ENCODE measurements at regions not wholly inside any gene's neighbourhood (a gene's known extent, or its start where the extent isn't known, plus 50 kb on each side); places are given as distances from the start of the nearest gene placed in this dataset.

GRCh38 chr10:42961796-42962109 lies 115.1 kb upstream of the RET start:
- H3K27me3 ChIP-seq: no peaks in the 10 kb centered on the region
- H3K36me3 ChIP-seq (replicated peaks in 1 of 2): no peaks in the 10 kb centered on the region
- TF ChIP-seq CTCF (IDR thresholded peaks at IDR 0.05): no peak
- no peak for TF ChIP-seq POLR2A (IDR thresholded peaks at IDR 0.05)
- H3K4me3 ChIP-seq: no peak overlapping the region
- WGBS, 4 donors: 72 to 83% (median 79%) methylated on average over 1 to 6 of the region's 6 CpGs
- no peak overlapping the region for H3K27ac ChIP-seq
- no peaks in the 10 kb centered on the region for H3K9me3 ChIP-seq (replicated peaks in 1 of 3)
- intact Hi-C loops (cut with DNase I): no loop called here
- H3K4me1 ChIP-seq (replicated peaks in 1 of 2): peaks cover 0 to 3% of the 10 kb centered on the region in 2 donors
- DNase-seq: peak in 1 of 7 donors; percentile 12

GRCh38 chr10:42962110-42962901 lies 114.6 kb upstream of the RET start:
- Histone ChIP-seq H3K27ac (no peak overlapping the region), H3K27me3 (no peaks in the 10 kb centered on the region), H3K36me3 (replicated peaks in 1 of 2) (no peaks in the 10 kb centered on the region), H3K9me3 (replicated peaks in 1 of 3) (no peaks in the 10 kb centered on the region), H3K4me3 (no peak overlapping the region), H3K4me1 (replicated peaks in 1 of 2) (peaks cover 0 to 3% of the 10 kb centered on the region in 2 donors)
- 0 to 45% (median 39%) methylated on average over 1 to 16 of the region's 16 CpGs for WGBS, 4 donors
- TF ChIP-seq CTCF (IDR thresholded peaks at IDR 0.05) (no peak), POLR2A (IDR thresholded peaks at IDR 0.05) (no peak)
- peak in 6 of 7 donors; percentile 17 to 54 (median 28) for DNase-seq
- intact Hi-C loops (cut with DNase I): no loop called here

GRCh38 chr10:42962902-42963231 lies 114.0 kb upstream of the RET start:
- 88 to 98% (median 96%) methylated on average over 5 of the region's 5 CpGs for WGBS, 4 donors
- DNase-seq: no peak
- peaks cover 0 to 3% of the 10 kb centered on the region in 2 donors for H3K4me1 ChIP-seq (replicated peaks in 1 of 2)
- H3K27ac ChIP-seq: no peak overlapping the region
- no peaks in the 10 kb centered on the region for H3K27me3 ChIP-seq
- no peaks in the 10 kb centered on the region for H3K36me3 ChIP-seq (replicated peaks in 1 of 2)
- TF ChIP-seq CTCF (IDR thresholded peaks at IDR 0.05) (no peak), POLR2A (IDR thresholded peaks at IDR 0.05) (no peak)
- intact Hi-C loops (cut with DNase I): no loop called here
- H3K9me3 ChIP-seq (replicated peaks in 1 of 3): no peaks in the 10 kb centered on the region
- no peak overlapping the region for H3K4me3 ChIP-seq

GRCh38 chr10:42963312-42963711 lies 113.6 kb upstream of the RET start:
- Histone ChIP-seq H3K36me3 (replicated peaks in 1 of 2) (no peaks in the 10 kb centered on the region), H3K27me3 (no peaks in the 10 kb centered on the region), H3K9me3 (replicated peaks in 1 of 3) (no peaks in the 10 kb centered on the region), H3K4me1 (replicated peaks in 1 of 2) (peaks cover 0 to 3% of the 10 kb centered on the region in 2 donors), H3K27ac (no peak overlapping the region), H3K4me3 (no peak overlapping the region)
- DNase-seq: peak in 1 of 7 donors; percentile 11
- WGBS, 4 donors: 60 to 77% (median 71%) methylated on average over 7 of the region's 7 CpGs
- TF ChIP-seq POLR2A (IDR thresholded peaks at IDR 0.05): no peak
- no peak for TF ChIP-seq CTCF (IDR thresholded peaks at IDR 0.05)
- intact Hi-C loops (cut with DNase I): no loop called here

Data from adrenal gland (tissue), 9 donors.